Psoas muscle (tissue), 7 donors: ENCODE measurements at regions not wholly inside any gene's neighbourhood (a gene's known extent, or its start where the extent isn't known, plus 50 kb on each side); places are given as distances from the start of the nearest gene placed in this dataset.
"Not testable (repeated sequence)": the region's sequence is repeated elsewhere in the genome, so short reads cannot be mapped to it uniquely, and the experiment has no call there.

Experiments
- ATAC-seq, 4 donors: fragments of 200-7000 bp; cut with Tn5 transposase; one replicate each; pipeline ENCODE4 v1.9.1; 2020; ENCODE audit warnings: moderate library complexity in 3 of 4, mild to moderate bottlenecking in 2 of 4
- DNase-seq, 2 donors: peaks; one replicate each; pipeline ENCODE4 v3.0.0-alpha.2; 2020
- H3K27ac ChIP-seq: fragments of 200-600 bp; one replicate; pipeline ENCODE4 v1.8.0; 2022
- H3K27me3 ChIP-seq, 3 donors: fragments of 200-600 bp in 1 of 3; one replicate each; pipeline versions ENCODE4 v1.6.1 to v1.8.0; 2013 to 2022; ENCODE audit warnings: low read length in 2 of 3, mild to moderate bottlenecking in 2 of 3, moderate library complexity in 1 of 3; ENCODE audit not compliant: insufficient read depth in 3 of 3
- H3K36me3 ChIP-seq, 2 donors: fragments of 200-600 bp in 1 of 2; one replicate each; pipeline versions ENCODE4 v1.6.1 to v1.8.0; 2013 to 2022; ENCODE audit warnings: low read depth in 1 of 2, mild to moderate bottlenecking in 1 of 2, moderate library complexity in 1 of 2; ENCODE audit not compliant: insufficient read depth in 1 of 2
- H3K4me1 ChIP-seq: fragments of 200-600 bp; one replicate; pipeline ENCODE4 v1.8.0; 2022
- H3K4me3 ChIP-seq: fragments of 200-600 bp; one replicate; pipeline ENCODE4 v1.8.0; 2022; ENCODE audit warnings: mild to moderate bottlenecking
- H3K9me3 ChIP-seq: fragments of 200-600 bp; one replicate; pipeline ENCODE4 v1.8.0; 2022
- CTCF ChIP-seq: fragments of 200-600 bp; IDR thresholded peaks from one replicate; pipeline ENCODE4 v1.8.0; 2022; ENCODE audit warnings: antibody characterized with exemption
- WGBS, 3 donors: extraction: QIAGEN DNeasy Blood & Tissue Kit; methylation state at CpG; one replicate each; pipeline versions ENCODE4 v1.1.6 to v1.1.7; 2013; 5-methylcytosine and 5-hydroxymethylcytosine counted together
- intact Hi-C, 2 donors: fragments of 100-400 bp; cut with DNase I; formaldehyde crosslinking; loops; one replicate each; pipeline versions ENCODE4 v1.11.0 to v1.14.2; 2022
- donor health status: healthy with polysubstance abuse.
- donor health status: DM: no; HTN: no; CAD: no; lungs with moderate emphysema.
- donor health status: Bipolar disorder and iron deficiency.
- donor health status: healthy.
- donor health status: DM: yes; HTN: yes; CAD: no.
- donor health status: DM: no; HTN: no; CAD: no.
- donor health status: DM: yes; HTN: yes; CAD: no.

- Histone ChIP-seq H3K27me3 (no peaks in the 10 kb centered on the region), H3K36me3 (no peaks in the 10 kb centered on the region), H3K4me1 (peaks cover 10% of the 10 kb centered on the region), H3K4me3 (no peak overlapping the region), H3K27ac (no peak overlapping the region), H3K9me3 (no peaks in the 10 kb centered on the region)
- no peak for TF ChIP-seq CTCF
- DNase-seq (no peak), ATAC-seq (no peak)
- intact Hi-C loops, result loop anchor here (10.0 kb wide), 2 partner anchors 108 to 412 kb away; partner anchors contain the start of gene PIK3R1 (in 1 of the 2)
- 78 to 91% (median 86%) methylated on average over 2 of the region's 2 CpGs for WGBS, 3 donors
Measured at GRCh38 chr5:67802766-67803165, 412.8 kb upstream of the PIK3R1 start.

DNA sequence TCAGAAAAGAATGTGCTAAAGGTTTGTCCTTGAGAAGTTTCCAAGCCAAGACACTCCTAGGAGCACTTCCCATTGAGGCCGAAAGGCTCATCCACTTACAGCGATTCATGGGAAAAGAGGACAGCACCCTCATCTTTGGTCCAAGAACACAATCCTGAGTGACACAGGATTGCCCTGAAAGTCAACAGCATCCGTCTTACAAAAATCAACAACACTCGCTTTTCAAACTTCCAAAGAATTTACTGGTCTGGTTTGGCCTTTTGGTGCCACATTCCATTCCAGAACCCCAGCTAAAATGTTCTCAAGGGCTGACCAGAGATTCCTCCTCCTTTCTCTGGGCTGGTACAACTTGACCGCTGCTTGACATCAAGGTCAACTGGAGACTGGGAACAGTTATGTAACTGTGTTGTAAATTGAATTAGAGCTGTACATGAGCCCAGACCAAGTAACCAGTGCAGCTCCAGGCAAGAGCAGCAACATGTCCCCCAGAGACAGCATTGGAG lies 415.8 kb upstream of the PIK3R1 start:
- H3K4me3 ChIP-seq, result no peak overlapping the region
- intact Hi-C loops, result loop anchor here (10.0 kb wide), 2 partner anchors 105 to 415 kb away; partner anchors contain the start of gene PIK3R1 (in 1 of the 2)

DNA sequence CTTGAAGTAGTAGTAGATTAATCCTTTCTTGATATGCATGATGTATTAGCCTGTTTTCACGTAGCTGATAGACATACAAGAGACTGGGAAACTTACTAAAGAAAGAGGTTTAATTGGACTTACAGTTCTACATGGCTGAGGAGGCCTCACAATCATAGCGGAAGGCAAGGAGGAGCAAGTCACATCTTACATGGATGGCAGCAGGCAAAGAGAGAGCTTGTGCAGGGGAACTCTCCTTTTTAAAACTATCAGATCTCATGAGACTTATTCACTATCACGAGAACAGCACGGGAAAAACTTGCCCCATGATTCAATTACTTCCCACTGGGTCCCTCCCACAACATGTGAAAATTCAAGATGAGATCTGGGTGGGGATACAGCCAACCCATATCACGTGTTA lies 417.1 kb upstream of the PIK3R1 start:
- H3K36me3 ChIP-seq, H3K4me1 ChIP-seq, H3K4me3 ChIP-seq, ATAC-seq, intact Hi-C loops, H3K9me3 ChIP-seq, H3K27ac ChIP-seq, DNase-seq, H3K27me3 ChIP-seq: not testable (repeated sequence)
- WGBS, 3 donors, result 78 to 86% (median 82%) methylated on average over 5 of the region's 5 CpGs

More for the DNA sequence above, 415.8 kb upstream of the PIK3R1 start:
- no peak for TF ChIP-seq CTCF
- no peaks in the 10 kb centered on the region for H3K4me1 ChIP-seq
- 51 to 78% (median 57%) methylated on average over 5 of the region's 5 CpGs for WGBS, 3 donors
- DNase-seq, result peak in 1 of 2 donors; percentile 28
- no peak overlapping the region for H3K27ac ChIP-seq
- no peaks in the 10 kb centered on the region for H3K27me3 ChIP-seq
- H3K36me3 ChIP-seq, result no peaks in the 10 kb centered on the region
- peak; percentile 49 to 87 (median 68) for ATAC-seq
- H3K9me3 ChIP-seq, result no peaks in the 10 kb centered on the region

DNA sequence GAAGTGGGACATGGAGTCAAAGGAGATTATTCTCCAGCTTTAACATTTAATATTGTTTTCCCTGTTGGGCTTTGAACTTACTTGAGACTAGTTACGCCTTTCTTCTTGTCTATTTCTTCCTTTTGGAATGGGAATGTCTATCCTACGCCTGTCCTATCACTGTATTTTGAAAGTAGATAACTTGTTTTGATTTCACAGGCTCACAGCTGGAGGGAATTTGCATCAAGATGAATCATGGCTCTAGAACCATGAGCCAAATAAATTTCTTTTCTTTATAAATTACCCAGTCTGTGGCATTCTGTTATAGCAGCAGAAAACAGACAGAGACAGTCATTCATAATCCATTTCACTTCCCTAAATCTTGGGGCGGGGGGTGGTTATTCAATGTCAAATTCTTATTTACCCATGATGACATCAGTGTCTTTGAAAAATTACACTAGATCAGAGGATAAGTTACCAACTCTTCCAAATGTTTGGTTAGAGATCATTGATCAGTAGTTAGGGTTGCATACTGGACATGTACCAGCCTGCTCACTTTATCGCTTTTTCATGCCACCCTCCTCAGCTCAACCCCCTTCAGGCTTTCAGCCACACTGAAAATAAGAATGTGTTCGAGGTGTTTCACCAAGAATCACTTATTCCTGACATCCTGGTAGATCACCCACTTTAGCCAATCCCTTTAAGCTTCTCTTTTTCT lies 419.6 kb upstream of the PIK3R1 start:
- Histone ChIP-seq H3K4me3 (no peak overlapping the region), H3K27me3 (no peaks in the 10 kb centered on the region), H3K27ac (no peak overlapping the region), H3K36me3 (no peaks in the 10 kb centered on the region), H3K4me1 (no peaks in the 10 kb centered on the region), H3K9me3 (no peaks in the 10 kb centered on the region)
- TF ChIP-seq CTCF, result no peak
- DNase-seq, result no peak
- intact Hi-C loops, result no loop called here
- no peak for ATAC-seq
- WGBS, 3 donors, result 85 to 94% (median 90%) methylated on average over 5 of the region's 5 CpGs

DNA sequence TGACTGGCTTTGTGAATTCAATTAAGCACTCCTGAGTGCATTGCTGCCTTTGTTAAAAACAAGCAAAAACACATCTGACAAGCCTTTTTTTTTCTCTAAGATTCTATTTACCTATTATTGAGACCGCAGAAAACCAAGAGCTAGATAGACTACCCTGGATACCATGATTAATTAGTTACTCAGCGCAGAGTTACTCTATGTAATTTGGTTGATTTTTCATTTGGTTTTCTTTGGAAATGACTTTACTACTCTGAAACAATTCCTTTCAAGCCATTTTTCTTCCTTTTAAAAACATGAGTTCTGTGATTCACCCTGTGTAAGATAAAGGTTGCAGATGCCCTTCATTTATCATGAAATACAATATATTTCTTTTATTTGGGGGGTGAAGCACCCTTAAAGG lies 421.6 kb upstream of the PIK3R1 start:
- Histone ChIP-seq H3K27ac (no peak overlapping the region), H3K27me3 (no peaks in the 10 kb centered on the region), H3K9me3 (no peaks in the 10 kb centered on the region), H3K36me3 (no peaks in the 10 kb centered on the region), H3K4me1 (no peaks in the 10 kb centered on the region), H3K4me3 (no peak overlapping the region)
- WGBS, 3 donors, result 93 to 99% (median 99%) methylated on average over 2 of the region's 2 CpGs
- intact Hi-C loops, result no loop called here
- TF ChIP-seq CTCF, result no peak
- DNase-seq, result no peak
- no peak for ATAC-seq
